Stimulated activated CD8-positive, alpha-beta memory T cell treated with anti-CD3 and anti-CD28 coated beads, Interleukin-4, amount 100 ng/mL, for 4 hours (primary cell): ENCODE measurements at regions not wholly inside any gene's neighbourhood (a gene's known extent, or its start where the extent isn't known, plus 50 kb on each side); places are given as distances from the start of the nearest gene placed in this dataset.

Source experiments
- DNase-seq, 2 donors: peaks; one replicate each; pipeline ENCODE4 v3.0.0-alpha.2; 2020; ENCODE audit warnings: low read depth in 2 of 2, low spot score in 1 of 2

DNA sequence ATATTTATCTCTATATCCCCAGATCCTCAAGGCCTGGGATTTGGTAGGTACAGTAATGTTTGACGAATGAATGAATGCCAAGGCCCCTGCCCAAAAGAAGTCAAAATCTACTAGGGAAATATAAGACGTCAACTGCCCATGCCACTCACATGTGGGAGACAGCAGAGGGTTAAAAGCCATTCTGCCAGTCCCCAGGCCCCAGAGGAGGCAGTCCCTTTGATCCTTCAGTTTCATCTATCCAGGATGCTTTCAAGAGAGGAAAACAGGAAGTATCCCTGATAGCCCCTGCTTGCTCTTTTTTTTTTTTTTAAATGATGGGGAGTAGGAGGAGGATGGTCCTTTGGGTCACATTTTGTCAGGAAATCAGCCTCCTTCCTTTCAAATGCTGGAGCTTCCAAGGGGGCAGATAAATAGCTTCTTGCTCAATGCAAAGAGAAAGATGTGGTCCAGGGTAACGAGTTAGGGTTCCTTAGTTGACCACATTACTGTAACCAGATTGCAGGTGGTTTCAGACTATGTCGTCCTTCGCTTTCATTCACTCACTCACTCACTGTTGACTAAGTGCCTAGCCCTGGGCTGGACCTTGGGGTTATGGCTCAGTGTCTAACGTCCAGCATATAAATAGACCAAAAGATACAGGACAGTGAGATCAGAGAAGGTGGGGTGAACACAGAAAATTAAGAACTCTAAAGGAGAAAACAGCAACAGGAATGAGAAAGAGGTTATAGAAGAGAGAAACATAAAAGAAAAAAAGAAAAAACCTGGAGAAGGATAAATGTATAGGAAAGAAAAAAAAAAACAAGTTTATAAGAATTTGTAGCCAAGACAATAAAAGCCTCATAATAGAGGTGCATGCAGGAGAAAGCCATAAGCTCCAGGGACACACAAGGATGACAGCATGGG, 64.6 kb upstream of the PIM1 start:
- DNase-seq = no peak

DNA sequence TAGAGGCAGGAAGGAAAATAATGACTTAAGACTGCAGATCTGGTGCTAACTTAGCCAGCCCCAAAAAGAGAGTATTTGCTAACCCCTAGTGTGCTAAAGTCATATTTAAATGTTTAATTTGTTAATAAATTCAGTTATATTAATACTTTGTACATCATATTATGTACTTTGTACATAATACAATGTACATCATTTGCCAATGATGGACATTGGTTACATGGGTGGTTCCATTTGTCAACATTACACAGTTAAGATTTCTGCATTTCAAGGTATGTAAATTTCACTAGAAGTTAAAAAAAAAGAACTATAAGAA, 63.9 kb upstream of the PIM1 start:
- DNase-seq = no peak

DNA sequence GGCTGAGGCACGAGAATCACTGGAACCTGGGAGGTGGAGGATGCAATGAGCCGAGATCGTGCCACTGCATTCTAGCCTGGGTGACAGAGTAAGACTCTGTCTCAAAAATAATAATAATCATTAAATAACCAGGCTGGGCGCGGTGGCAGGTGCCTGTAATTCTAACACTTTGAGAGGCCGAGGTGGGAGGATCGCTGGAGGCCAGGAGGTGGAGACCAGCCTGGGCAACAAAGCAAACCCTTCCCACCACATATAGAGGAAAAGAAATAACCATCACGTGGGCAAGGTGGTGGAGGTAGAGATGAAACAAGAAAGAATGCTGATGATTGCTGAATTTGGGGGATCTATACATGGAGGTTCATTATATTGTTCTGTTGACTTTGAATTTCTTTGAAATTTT, 63.4 kb upstream of the PIM1 start:
- DNase-seq = no peak

DNA sequence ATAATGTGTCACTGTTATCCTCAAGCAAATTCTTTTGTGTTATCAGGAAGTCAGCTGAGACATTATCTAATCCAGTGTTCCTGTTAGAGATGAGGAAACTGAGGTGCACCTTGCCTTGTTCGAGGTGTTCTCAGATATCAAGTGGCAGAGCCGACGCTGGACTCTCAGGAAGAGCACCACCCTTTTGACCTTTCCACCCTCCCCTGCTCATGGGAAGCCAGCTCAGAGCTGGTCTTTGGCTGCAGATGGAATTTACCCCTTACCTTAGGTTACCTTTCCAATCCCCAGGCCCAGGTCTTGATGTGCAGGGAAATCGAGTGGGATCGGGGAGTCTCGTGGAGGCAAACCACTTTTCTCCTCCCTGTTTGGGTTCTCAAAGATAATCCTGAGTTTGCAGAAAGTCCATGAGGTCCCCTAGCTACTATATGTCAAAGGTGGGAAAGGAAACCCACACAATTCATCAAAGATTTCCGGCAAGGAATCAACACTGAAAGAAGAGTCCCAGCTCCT, 62.9 kb upstream of the PIM1 start:
- no peak for DNase-seq

DNA sequence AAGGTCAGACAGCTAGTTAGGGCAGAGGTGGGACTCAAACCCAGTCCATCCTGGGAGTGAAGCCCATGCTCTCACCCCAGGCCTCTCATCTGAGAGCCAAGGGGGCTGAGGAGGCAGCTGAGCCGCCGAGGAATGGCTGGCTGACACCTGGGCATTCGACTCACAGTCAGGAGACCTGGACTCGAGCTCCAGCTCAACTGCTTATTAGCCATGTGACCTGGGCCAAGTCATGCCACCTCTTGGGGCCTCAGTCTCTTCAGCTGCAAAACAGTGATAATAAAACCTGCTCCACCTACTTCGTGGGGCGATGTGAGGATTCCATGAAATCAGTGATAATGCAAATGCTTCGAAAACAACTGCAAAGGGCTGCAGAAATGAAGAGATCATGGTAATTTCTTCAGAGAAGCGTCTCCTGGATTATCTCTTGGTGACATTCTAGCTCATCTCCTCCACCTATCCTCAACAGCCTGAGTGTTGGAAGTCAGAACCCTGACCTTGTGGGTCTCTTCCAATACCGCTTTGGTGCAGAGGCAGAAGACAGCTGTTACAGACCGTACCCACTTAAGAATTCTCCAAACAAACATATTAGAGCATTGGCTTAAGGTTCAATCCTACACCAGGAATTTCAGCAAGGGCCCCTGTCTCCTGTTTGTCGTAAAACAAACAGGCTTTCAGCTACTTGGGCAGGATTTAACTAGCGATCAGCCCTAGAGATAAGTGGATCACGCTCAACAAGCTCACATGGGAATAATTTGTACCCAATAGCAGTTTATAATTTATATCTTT, 60.0 kb upstream of the PIM1 start:
- DNase-seq = no peak

DNA sequence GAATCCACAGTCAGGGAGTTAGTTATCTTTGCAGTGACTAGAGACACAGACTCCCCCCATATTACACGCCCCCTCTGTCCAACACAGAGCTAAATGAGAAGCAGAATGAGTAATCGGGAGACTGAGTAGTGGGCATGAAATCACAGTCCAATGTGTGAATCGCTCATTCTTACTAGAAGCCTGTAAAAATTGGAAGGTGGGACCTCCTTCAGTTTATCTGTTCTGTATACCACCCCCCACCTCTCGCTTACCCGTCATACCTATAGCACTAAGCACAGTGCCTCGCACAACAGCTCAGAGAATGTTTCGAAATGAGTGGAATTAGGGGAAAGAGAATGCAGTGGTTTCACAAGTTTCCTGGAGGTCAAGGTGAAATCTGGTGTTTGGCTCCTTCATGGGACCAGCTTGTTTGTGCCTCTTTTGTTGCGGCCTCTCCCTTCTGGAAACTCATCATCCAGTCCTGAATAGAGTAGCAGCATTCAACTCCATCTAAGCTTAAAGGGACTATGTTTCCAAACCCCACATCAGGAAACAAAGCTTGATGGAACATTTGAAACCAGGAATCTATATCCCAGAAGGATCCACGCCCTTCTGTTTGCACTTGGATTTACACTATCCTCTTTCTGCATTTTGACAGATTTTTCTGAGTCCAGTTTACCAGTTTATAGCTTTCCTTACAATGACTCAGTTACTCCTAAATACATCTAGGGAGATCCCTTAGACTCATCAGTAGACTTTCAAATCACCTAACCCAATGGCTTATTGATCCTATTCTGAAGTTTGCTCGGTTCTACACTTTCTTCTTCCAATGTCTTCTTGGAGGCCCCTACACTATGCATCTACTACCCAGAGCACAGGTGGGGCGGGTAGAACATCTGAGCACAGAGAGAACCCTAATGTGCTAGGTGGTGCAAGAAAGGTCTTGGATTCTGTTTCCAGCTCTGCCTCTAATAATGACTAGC, 59.2 kb upstream of the PIM1 start:
- no peak for DNase-seq

DNA sequence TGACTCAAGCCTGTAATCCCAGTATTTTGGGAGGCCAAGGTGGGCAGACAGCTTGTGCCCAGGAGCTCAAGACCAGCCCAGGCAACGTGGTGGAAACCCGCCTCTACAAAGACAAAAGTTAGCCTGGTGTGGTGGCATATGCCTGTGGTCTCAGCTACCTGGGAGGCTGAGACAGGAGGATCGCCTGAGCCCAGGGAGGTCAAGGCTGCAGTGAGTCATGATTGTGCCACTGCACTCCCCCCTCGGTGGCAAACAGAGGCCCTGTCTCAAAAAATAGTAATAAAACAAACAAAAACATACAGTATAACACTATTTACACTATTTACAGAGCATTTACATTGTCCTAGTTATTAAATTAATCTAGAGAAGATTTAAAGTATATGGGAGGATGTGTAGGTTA, 56.0 kb upstream of the PIM1 start:
- DNase-seq = no peak

DNA sequence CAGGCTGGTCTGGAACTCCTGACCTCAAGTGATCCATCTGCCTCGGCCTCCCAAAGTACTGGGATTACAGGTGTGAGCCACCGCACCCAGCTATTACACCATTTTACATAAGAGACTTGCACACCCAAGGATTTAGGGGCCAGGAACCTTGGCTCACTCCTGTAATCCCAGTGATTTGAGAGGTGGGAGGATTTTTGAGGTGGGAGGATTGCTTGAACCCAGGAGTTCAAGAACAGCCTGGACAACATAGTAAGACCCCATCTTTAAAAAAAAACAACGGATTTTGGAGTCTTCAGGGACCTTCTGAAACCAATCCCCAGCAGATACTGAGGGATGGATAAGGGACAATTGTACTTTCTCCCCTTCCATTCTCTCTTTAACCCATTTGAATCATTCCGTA, 55.3 kb upstream of the PIM1 start:
- DNase-seq = no peak

DNA sequence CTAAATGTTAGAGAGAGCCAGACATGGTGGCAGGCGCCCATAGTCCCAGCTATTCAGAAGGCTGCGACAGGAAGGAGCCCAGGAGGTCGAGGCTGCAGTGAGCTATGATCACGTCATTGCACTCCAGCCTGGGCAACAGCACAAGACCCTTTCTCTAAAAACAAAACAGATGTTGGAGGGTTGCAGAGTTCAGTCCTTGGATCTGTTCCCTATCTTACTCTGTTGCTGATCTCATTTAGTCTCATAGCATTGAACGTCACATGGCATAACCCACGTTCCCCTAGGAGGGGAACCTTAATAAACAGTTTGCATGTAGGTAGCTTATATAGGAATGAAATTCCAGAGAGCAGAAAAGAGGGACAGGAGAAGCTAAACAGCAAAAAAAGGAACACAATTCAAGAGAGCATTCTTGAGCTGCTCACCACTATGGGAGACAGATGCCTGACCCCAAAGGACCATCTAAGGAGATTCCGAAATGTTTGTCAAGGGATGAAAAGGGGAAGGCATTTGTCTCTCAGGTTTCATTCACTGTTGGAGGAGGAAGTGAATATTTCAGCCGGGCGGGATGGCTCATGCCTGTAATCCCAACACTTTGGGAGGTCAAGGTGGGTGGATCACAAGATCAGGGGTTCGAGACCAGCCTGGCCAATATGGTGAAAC, 54.6 kb upstream of the PIM1 start:
- DNase-seq = no peak

DNA sequence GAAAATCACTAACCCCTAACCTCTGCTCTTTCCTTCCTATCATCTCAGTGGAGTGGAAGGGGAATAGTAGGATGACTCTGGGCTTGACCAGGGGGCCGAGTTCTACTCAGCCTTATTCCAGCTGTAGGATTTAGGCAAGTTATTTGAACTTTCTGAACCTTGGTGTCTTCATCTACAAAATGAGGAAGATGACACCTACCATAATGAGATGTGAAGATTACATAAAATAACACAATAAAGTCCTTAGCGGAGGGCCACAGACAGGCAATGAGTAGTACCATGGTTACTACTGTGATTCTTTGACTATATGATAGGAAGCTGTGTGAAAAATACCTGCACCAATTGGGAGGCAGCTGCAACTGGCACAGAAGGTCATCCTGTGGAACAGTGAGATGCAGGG, 53.6 kb upstream of the PIM1 start:
- no peak for DNase-seq

DNA sequence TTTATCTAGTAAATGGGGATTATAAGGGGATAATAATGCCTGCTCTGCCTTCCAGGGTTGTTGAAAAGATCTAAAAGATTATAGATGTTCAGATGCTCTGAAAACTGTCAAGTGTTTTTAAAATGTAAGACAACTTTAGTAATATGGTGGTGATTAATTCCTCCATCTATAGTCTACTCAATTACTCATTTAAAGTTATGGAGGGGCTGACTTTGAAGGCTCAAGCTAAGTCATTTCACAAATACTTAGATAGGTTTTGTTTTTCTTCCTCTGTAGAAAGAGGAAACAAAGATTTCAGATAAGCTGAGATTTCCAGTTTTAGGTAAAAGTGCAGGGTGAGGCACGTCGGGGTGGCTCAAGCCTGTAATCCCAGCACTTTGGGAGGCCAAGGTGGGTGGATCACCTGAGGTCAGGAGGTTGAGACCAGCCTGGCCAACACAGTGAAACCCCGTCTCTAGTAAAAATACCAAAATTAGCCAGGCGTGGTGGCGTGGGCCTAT, 50.5 kb upstream of the PIM1 start:
- DNase-seq = no peak
